CD4-positive, alpha-beta T cell treated with Interleukin-4 for 1 hour (primary cell): ENCODE measurements at regions not wholly inside any gene's neighbourhood (a gene's known extent, or its start where the extent isn't known, plus 50 kb on each side); places are given as distances from the start of the nearest gene placed in this dataset.

Source experiments
- DNase-seq, 2 donors: peaks; one replicate each; pipeline ENCODE4 v3.0.0-alpha.2; 2020 to 2022

DNA sequence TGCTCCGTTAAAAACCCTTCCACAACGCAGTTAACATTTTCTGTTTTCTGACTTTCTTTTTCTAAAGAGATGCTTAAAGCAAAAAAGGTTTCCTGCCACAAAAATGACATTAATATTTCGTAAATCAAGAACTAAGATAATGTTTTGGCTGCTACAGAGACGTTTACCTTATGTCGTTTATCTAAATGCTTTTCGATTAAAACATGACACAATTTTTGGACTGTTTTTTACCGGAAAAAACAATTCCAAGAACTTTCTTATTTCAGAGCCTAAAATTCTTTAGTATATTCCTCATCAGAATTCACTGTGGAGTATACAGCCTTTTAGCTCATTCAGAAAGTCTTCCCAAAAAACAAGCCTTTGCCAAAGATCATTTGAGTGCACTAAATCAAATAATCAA, 278.0 kb upstream of the TCF4 start:
- DNase-seq = no peak

- DNase-seq = no peak
These were observed 276.3 kb upstream of the TCF4 start for GRCh38 chr18:55864281-55864680.

DNA sequence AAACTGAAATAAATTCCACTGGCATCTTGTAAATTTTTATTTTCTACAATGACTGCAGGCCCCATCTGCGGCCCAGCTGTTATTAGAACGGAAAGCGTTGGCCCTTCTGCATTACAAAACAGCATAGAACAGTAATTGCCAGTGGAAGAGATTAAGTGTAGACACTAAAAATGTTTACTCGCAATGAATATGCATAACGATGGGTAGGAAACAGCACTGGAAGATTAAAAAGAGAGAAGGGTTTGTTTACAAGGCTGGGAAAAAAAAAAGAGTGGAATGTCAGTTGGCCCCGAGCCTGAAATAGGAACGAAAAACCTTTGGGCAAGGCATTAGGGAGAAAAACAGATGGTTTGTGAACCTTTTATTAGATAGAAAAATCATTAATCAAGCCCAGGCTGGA, 275.9 kb upstream of the TCF4 start:
- no peak for DNase-seq

DNA sequence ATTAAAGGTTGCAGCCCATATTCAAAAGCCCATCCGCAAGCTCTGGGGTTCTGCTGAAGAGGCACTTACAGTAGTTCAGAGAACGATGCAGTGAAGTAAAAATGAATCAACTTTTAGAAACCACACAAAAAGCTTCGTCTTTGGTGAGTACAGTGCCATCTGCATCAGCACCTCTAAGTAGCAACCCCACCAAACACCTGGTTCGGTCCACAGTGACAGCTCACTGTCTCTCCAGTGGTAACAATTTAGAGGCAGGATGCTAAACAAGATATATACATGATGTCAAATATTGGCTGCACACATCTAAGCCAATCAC, 275.4 kb upstream of the TCF4 start:
- no peak for DNase-seq

DNA sequence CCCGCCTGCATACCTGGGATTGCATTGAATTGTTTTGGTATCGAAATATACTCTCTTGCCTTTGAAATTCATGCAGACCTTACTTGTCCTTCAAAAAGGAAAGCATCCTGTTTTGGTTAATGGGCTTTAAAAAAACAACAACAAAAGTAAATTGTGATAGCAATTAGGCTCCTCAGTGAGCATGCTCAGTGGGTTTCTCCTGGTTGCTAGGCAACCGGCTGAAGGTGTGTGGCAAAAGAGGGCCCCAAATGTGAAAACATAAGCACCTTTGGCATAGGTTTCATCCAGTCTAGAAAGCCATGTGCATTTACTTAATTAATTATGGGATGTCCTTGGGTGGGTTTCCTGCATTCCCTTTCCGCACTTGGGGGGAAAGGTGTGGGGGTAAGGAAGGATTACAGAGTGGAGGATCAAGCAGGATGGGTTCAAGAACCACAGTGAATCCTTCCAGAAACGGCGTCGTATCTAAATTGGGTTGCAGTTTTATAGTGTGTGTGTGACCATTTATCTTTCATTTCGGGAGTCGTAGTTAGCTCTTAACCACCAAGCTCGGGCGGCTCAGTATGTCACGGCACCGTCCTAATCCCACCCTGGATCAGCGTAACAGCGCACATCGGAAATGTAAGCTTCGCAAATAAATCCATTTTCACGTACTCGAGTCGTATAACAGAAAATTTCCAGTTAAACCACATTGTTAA, 274.9 kb upstream of the TCF4 start:
- no peak for DNase-seq

DNA sequence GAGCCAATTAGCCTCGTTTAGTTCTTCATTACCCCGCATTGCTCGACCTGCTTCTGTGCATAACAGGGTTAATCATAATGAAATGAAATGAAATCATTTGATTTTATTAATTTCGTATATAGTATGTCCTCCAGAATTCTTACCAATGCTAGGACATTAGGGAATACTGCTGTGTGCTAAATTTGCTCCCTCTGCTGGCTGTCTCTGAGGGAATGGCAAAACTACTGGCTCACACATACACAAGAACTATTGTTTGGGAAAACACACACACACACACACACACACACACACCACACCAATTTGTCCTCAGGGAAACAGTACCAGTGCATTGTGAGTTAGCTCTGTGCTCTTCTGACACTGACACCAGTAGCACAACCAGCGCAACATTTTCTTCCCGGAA, 273.3 kb upstream of the TCF4 start:
- DNase-seq = no peak

DNA sequence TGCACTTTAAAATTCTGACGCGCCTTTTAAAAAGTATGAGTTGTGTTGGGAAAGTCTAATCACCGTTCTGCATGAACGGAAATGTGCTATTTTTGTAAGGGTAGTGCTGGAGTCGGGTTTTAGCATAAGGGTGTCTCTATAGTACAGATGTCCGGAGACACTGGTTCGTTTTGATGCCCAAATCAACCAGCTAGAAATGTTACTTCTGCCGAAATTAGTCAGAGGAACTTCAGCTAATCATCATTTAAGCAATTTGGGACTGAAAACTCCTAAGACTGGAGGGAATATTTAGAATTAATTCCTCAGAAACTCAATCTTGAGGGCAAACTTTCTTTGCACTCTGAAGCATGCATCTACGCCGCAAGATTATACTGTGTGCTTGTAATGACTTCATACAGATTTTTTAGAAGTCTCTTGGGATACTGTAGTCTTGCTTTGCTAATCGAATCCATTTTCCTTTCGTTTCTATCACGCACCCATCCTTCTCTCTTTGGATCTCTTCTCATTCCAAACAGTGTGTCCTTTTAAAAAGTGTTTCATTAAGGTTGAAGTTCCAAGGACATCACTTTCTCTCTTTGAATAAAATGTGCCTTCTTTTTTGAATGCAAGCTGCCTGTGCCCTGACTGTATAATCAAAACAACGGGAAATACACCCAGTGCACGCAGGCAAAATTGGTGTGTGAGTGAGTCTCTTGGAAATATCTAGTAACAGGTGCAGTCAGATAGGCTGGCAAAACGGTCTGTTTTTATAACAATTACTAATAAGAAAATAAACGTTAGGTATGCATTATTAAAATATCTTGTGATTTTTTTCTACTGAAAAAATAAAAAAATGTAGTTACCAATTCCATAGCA, 270.9 kb upstream of the TCF4 start:
- DNase-seq = no peak

DNA sequence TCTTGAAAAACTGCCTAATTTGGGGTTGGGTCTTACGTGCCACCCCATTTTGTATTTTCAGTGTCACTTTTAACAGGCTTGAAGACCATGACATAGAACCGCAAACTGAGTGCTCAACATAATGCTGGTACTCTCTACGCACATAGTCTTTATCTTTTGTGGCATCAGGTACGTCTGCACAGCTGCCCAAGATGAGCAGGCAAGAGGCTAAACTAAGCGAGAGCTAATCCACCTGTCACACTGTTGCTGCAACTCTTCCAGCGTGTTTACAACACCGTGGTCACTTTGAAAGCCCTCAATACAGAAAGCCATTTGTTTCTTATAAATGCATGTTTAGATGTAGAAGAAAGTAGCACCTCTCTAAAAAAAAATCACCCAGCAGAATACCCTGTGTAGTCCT, 270.0 kb upstream of the TCF4 start:
- no peak for DNase-seq

GRCh38 chr18:55857409-55857808, 269.4 kb upstream of the TCF4 start:
- no peak for DNase-seq

GRCh38 chr18:55856679-55857078, 268.7 kb upstream of the TCF4 start:
- DNase-seq = no peak

- no peak for DNase-seq
These were observed 268.2 kb upstream of the TCF4 start for GRCh38 chr18:55856229-55856628.

- DNase-seq = no peak
These were observed 265.3 kb upstream of the TCF4 start for GRCh38 chr18:55853268-55853667.

DNA sequence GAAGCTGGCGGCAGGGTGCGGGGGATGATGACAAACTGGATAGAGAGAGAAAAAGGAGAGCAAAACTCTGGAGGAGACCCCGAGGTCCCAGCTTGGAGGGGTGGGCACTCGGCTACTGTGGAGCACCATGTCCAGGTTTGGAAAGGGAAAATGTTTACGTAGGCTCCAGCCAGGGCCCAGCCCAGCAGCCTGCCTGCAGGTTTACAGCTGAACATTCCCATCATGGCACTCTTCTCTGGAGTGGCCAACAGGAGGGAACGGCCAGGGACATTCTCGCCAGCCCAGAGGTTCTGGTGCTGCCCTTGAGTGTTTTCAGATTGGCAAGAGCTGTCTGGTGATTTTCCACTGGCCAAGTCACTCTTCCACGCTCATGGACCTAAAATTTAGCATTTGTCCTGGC, 262.9 kb upstream of the TCF4 start:
- no peak for DNase-seq

DNA sequence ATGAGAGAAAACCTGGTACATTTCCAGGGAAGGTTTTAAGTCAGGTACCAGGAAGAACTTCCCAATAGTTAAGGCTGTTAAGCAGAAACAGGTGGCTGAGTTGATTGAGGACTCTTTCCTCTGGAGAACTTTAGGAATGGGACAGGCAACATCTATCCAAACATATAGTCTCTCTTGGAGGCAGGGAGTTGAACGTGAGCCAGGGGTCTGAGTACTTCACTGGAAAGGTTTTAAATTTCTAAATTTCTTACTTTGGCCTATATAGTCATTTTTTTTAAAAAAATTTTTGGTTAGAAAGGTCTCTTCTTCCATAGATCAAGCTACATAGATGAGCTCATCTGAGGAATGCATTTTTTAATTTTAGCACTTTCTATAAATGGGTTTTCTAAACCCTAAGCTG, 261.4 kb upstream of the TCF4 start:
- no peak for DNase-seq

DNA sequence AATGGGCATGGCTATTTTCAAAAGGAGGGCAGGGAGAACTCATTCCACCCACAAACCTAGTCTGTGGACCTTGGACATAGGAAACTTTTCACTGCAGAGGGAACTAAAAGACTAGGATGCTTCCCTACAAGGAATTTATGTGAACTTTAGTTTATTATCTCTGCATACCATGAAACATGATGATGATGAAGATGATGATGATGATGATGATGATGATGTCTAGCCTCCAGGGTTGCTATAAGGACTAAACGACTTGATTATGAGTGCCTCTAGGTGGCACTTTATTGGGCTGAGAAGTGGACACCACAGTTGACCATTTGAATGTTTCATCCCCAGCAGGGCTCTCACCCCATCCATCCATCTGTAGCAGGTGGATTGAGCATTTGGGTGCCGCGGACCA, 260.0 kb upstream of the TCF4 start:
- DNase-seq = no peak

DNA sequence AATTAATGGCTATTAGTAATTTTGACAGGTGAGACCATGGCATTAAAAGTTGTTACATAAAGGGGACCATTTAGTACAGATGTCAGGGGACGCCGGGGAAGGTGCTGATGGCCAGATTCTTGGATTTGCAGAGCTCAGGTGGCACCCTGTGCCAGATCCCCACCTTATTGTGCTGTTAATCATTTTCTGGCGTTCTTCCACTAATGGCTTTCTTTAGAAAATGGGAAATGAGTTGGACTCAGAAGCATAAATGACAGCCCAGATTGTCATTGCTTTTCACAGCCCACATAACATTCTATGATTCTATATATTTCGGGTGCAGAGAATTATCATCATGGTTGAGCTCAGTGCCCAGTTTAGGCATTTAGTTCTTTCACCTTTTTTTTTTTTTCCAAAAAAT, 257.2 kb upstream of the TCF4 start:
- DNase-seq = no peak

- no peak for DNase-seq
These were observed 256.4 kb upstream of the TCF4 start for GRCh38 chr18:55844382-55844781.

DNA sequence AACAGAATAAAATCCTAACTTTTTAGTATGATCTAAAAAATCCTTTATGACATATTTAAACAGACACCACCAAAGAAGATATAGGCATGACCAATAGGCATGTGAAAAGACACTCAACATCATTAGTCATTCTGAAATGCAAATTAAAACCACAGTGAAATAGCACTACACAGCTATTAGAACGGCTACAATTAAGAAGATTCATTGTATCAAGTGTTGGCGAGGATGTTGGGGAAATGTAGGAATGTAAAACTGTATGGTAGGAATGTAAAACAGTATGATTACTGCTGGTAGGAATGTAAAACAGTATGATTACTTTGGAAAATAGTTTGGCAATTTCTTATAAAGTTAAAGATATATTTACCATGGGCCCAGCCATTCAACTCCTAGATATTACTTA, 253.3 kb upstream of the TCF4 start:
- DNase-seq = no peak

DNA sequence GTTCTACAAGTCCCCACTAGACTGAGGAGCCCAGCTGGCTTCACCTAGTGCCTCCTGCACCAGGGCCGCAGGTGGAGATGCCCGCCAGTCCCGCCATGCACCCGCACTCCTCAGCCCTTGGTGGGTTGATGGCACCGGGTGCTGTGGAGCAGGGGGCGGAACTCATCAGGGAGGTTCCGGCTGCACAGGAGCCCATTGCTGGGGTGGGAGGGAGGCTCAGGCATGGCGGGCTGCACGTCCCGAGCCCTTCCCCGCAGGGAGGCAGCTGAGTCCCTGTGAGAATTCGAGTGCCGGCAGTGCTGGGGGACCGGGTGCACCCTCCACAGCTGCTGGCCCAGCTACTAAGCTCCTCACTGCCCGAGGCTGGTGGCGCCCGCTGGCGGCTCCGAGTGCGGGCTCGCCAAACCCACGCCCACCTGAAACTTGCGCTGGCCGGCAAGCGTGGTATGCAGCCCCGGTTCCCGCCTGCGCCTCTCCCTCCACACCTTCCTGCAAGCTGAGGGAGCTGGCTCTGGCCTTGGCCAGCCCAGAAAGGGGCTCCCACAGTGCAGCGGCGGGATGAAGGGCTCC, 252.7 kb upstream of the TCF4 start:
- DNase-seq = no peak

- DNase-seq = no peak
These were observed 251.4 kb upstream of the TCF4 start for GRCh38 chr18:55839343-55839742.

- DNase-seq = no peak
These were observed 250.8 kb upstream of the TCF4 start for GRCh38 chr18:55838841-55839240.

DNA sequence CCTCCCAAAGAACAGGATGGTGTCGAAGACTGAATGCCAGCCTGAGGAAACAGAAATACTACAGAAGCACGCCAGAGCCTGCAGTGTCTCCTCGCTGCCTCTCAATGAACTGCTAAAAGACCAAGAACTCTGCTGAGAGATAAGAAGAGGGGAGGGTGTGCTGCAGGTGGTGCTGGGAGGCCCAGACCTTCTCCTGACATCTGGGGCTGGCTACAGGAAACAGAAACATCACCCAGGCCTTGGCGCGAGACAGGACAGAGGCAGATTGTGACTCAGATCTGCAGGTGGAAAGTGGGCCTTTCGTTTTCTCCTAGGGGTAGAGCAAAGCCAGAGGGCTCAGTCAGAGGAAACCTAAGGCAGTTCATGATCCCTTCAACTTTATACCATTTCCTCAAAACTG, 250.3 kb upstream of the TCF4 start:
- no peak for DNase-seq

DNA sequence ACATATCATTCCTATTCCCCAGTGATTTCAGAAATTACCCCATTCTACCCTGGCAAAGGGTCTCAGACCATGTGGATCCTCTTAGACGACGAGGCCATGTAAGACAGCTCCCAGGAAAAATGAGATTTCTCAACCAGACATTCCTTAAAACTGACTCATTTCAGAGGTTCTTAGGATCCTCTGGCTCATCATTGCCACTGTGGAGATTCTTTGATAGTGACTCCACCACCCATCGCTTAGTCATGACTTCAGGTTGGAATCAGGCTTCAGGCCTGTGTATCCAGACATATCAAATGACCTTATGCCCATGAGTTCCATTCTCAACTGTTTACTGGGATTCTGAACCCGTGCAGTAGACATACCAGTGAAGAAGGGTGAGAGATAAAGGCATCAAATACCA, 245.6 kb upstream of the TCF4 start:
- DNase-seq = no peak

GRCh38 chr18:55830544-55830943, 242.6 kb upstream of the TCF4 start:
- DNase-seq = no peak

- no peak for DNase-seq
These were observed 233.2 kb upstream of the TCF4 start for GRCh38 chr18:55821219-55821618.
